SK-N-SH treated with all-trans-retinoic acid at 6 μM for 48 hours (cell line): ENCODE measurements at regions not wholly inside any gene's neighbourhood (a gene's known extent, or its start where the extent isn't known, plus 50 kb on each side); places are given as distances from the start of the nearest gene placed in this dataset.

ENCODE experiments used
- ARNTL ChIP-seq: fragments of 450-650 bp; formaldehyde crosslinking; IDR thresholded peaks from 2 replicates; pipeline ENCODE4 v1.5.0; 2020; ENCODE audit warnings: low read depth, mild to moderate bottlenecking, moderate library complexity, borderline replicate concordance
- BACH2 ChIP-seq: fragments of 250-450 bp; sonication (Bioruptor Pico); IDR thresholded peaks from 2 replicates; pipeline ENCODE4 v1.9.0; 2021; ENCODE audit warnings: mild to moderate bottlenecking, borderline replicate concordance
- CSDC2 ChIP-seq: fragments of 250-450 bp; sonication (Bioruptor Pico); IDR thresholded peaks from 2 replicates; pipeline ENCODE4 v1.5.0; 2020; ENCODE audit warnings: mild to moderate bottlenecking, moderate library complexity
- ESRRG ChIP-seq: fragments of 250-450 bp; sonication (Bioruptor Pico); IDR thresholded peaks from 2 replicates; pipeline ENCODE4 v1.6.1; 2021; ENCODE audit warnings: mild to moderate bottlenecking
- ISL1 ChIP-seq: fragments of 250-450 bp; sonication (Bioruptor Pico); IDR thresholded peaks from 2 replicates; pipeline ENCODE4 v2.1.2; 2022; ENCODE audit warnings: mild to moderate bottlenecking, moderate library complexity
- PPARA ChIP-seq: fragments of 250-450 bp; sonication (Bioruptor Pico); IDR thresholded peaks from 2 replicates; pipeline ENCODE4 v1.5.0; 2020; ENCODE audit warnings: mild to moderate bottlenecking, borderline replicate concordance
- RARB ChIP-seq: fragments of 250-450 bp; sonication (Bioruptor Pico); IDR thresholded peaks from 2 replicates; pipeline ENCODE4 v1.8.0; 2021; ENCODE audit warnings: mild to moderate bottlenecking, moderate library complexity
- TCF4 ChIP-seq: fragments of 250-450 bp; sonication (Bioruptor Pico); IDR thresholded peaks from 2 replicates; pipeline ENCODE4 v1.8.0; 2021; ENCODE audit warnings: mild to moderate bottlenecking, moderate library complexity, borderline replicate concordance
- ZC3H10 ChIP-seq: fragments of 250-450 bp; sonication (Bioruptor Pico); IDR thresholded peaks from 2 replicates; pipeline ENCODE4 v1.5.1; 2021; ENCODE audit warnings: mild to moderate bottlenecking, moderate library complexity
- ZFP3 ChIP-seq: fragments of 250-450 bp; sonication (Bioruptor Pico); IDR thresholded peaks from 2 replicates; pipeline ENCODE4 v1.5.0; 2020; ENCODE audit warnings: mild to moderate bottlenecking, moderate library complexity
- ZFP30 ChIP-seq: fragments of 450-650 bp; formaldehyde crosslinking; IDR thresholded peaks from 2 replicates; pipeline ENCODE4 v1.5.0; 2022; ENCODE audit warnings: mild to moderate bottlenecking, moderate library complexity
- TF ChIP-seq, protein P1 (sequence below): fragments of 250-450 bp; sonication (Bioruptor Pico); IDR thresholded peaks from 2 replicates; pipeline ENCODE4 v1.5.1; 2020; ENCODE audit warnings: low read depth, mild to moderate bottlenecking, moderate library complexity

DNA sequence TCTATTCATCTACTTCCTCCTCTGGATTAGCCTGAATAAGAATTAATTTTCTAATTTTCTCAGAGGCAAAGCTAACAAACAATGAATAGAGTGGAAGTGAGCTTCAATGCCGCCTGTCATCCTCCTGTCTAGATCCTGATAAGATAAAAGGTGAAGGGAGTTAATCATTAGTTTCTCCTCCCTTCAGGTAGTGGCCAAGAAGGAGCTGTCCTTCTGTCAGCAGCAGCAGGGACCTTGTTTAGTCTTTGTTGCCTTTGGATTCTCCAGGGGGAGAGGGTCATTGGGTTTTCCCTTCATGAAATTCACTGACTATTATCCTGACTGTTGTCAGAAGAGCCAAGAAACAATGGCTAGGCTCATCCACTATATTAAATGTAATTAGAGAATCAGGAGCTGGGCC, 420.2 kb upstream of the GOT2 start:
- TF ChIP-seq ZFP3 (CRISPR knock-in tag) (no peak), ARNTL (no peak), ESRRG (CRISPR knock-in tag) (no peak), ZC3H10 (CRISPR knock-in tag) (no peak), RARB (CRISPR knock-in tag) (no peak), PPARA (CRISPR knock-in tag) (no peak), ISL1 (CRISPR knock-in tag) (no peak), BACH2 (CRISPR knock-in tag) (no peak), TCF4 (CRISPR knock-in tag) (no peak), CSDC2 (CRISPR knock-in tag) (no peak), ZFP30 (CRISPR knock-in tag) (no peak)
- TF ChIP-seq, protein P1, sequence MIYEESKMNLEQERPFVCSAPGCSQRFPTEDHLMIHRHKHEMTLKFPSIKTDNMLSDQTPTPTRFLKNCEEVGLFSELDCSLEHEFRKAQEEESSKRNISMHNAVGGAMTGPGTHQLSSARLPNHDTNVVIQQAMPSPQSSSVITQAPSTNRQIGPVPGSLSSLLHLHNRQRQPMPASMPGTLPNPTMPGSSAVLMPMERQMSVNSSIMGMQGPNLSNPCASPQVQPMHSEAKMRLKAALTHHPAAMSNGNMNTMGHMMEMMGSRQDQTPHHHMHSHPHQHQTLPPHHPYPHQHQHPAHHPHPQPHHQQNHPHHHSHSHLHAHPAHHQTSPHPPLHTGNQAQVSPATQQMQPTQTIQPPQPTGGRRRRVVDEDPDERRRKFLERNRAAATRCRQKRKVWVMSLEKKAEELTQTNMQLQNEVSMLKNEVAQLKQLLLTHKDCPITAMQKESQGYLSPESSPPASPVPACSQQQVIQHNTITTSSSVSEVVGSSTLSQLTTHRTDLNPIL (CRISPR knock-in tag) = no peak
